Thoracic aorta (tissue), 2 donors: ENCODE measurements at regions not wholly inside any gene's neighbourhood (a gene's known extent, or its start where the extent isn't known, plus 50 kb on each side); places are given as distances from the start of the nearest gene placed in this dataset.

ENCODE experiments used
- ATAC-seq: fragments of 150-250 bp; one replicate; pipeline ENCODE4 v1.8.0; 2017; ENCODE audit warnings: low read depth; ENCODE audit not compliant: insufficient number of reproducible peaks, low FRiP score
- DNase-seq: peaks from one replicate; pipeline ENCODE4 v3.0.0-alpha.2; 2020; ENCODE audit warnings: low spot score
- H3K27ac ChIP-seq, 2 donors: fragments of 200-600 bp; sonication (generic); 1 replicate in 1 of 2; 2 replicates in 1 of 2; pipeline ENCODE4 v1.5.1; 2016; ENCODE audit warnings: mild to moderate bottlenecking in 2 of 2, moderate library complexity in 2 of 2
- H3K27me3 ChIP-seq: fragments of 200-600 bp; sonication (generic); replicated peaks from 2 replicates; pipeline ENCODE4 v1.6.0; 2016; ENCODE audit warnings: mild to moderate bottlenecking; ENCODE audit not compliant: insufficient read depth
- H3K36me3 ChIP-seq: fragments of 200-600 bp; sonication (generic); one replicate; pipeline ENCODE4 v1.5.1; 2016
- H3K4me1 ChIP-seq, 2 donors: fragments of 200-600 bp; sonication (generic); 1 replicate in 1 of 2; 2 replicates in 1 of 2; pipeline versions ENCODE4 v1.5.1 to v1.6.0; 2016; ENCODE audit warnings: low read depth in 2 of 2, mild to moderate bottlenecking in 1 of 2; ENCODE audit not compliant: control insufficient read depth in 1 of 2
- H3K4me3 ChIP-seq: fragments of 200-600 bp; sonication (generic); 2 replicates; pipeline ENCODE4 v1.5.1; 2016; ENCODE audit warnings: mild to moderate bottlenecking
- H3K9me3 ChIP-seq: fragments of 200-600 bp; sonication (generic); 2 replicates; pipeline ENCODE4 v1.5.1; 2016
- TF ChIP-seq, protein P1 (sequence below): fragments of 200-600 bp; sonication (generic); IDR thresholded peaks from one replicate; pipeline ENCODE4 v1.5.1; 2019; ENCODE audit warnings: antibody characterized with exemption

- Histone ChIP-seq H3K27me3 (no peaks in the 10 kb centered on the region), H3K27ac (no peak overlapping the region), H3K36me3 (no peaks in the 10 kb centered on the region), H3K4me3 (no peak overlapping the region), H3K9me3 (no peaks in the 10 kb centered on the region), H3K4me1 (no peaks in the 10 kb centered on the region)
- ATAC-seq = no peak
- DNase-seq = no peak
- TF ChIP-seq, protein P1, sequence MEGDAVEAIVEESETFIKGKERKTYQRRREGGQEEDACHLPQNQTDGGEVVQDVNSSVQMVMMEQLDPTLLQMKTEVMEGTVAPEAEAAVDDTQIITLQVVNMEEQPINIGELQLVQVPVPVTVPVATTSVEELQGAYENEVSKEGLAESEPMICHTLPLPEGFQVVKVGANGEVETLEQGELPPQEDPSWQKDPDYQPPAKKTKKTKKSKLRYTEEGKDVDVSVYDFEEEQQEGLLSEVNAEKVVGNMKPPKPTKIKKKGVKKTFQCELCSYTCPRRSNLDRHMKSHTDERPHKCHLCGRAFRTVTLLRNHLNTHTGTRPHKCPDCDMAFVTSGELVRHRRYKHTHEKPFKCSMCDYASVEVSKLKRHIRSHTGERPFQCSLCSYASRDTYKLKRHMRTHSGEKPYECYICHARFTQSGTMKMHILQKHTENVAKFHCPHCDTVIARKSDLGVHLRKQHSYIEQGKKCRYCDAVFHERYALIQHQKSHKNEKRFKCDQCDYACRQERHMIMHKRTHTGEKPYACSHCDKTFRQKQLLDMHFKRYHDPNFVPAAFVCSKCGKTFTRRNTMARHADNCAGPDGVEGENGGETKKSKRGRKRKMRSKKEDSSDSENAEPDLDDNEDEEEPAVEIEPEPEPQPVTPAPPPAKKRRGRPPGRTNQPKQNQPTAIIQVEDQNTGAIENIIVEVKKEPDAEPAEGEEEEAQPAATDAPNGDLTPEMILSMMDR = no peak
These were observed 172.9 kb upstream of the RUNX1 start for GRCh38 chr21:35222021-35222420.

GRCh38 chr21:35220301-35220700 lies 171.2 kb upstream of the RUNX1 start:
- no peaks in the 10 kb centered on the region for H3K9me3 ChIP-seq
- no peak overlapping the region for H3K27ac ChIP-seq
- no peaks in the 10 kb centered on the region for H3K36me3 ChIP-seq
- no peak overlapping the region for H3K4me3 ChIP-seq
- no peaks in the 10 kb centered on the region for H3K4me1 ChIP-seq
- no peak for ATAC-seq
- no peaks in the 10 kb centered on the region for H3K27me3 ChIP-seq
- DNase-seq = no peak
- TF ChIP-seq, protein P1 = no peak

- DNase-seq (no peak), ATAC-seq (no peak)
- Histone ChIP-seq H3K9me3 (no peaks in the 10 kb centered on the region), H3K36me3 (no peaks in the 10 kb centered on the region), H3K27ac (no peak overlapping the region), H3K4me1 (no peaks in the 10 kb centered on the region), H3K27me3 (no peaks in the 10 kb centered on the region), H3K4me3 (no peak overlapping the region)
- TF ChIP-seq, protein P1 = no peak
These were observed 170.6 kb upstream of the RUNX1 start for GRCh38 chr21:35219719-35220118.

DNA sequence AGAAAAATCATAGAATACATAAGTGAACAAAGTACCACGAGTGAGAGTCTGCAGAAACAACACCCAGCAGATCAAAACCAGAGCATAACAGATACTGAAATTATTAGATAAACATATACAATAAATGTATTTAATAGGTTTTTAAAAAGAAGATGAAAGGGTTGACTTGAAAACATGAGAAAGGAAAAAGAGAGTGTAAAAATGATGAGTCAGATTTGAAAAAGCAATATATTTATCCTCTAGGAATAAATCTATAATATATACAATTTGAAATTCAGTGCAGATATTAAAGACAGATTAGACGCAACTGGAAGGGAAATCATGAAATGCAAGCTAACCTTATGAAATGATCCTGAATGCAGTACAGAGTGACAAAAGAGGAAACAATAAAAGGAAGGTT lies 170.2 kb upstream of the RUNX1 start:
- H3K27ac ChIP-seq = no peak overlapping the region
- H3K27me3 ChIP-seq = no peaks in the 10 kb centered on the region
- H3K9me3 ChIP-seq = no peaks in the 10 kb centered on the region
- H3K4me1 ChIP-seq = no peaks in the 10 kb centered on the region
- DNase-seq = no peak
- no peak overlapping the region for H3K4me3 ChIP-seq
- no peak for ATAC-seq
- TF ChIP-seq, protein P1 = no peak
- H3K36me3 ChIP-seq = no peaks in the 10 kb centered on the region

- H3K9me3 ChIP-seq = no peaks in the 10 kb centered on the region
- no peaks in the 10 kb centered on the region for H3K27me3 ChIP-seq
- H3K27ac ChIP-seq = no peak overlapping the region
- no peaks in the 10 kb centered on the region for H3K4me1 ChIP-seq
- H3K36me3 ChIP-seq = no peaks in the 10 kb centered on the region
- no peak for ATAC-seq
- no peak overlapping the region for H3K4me3 ChIP-seq
- TF ChIP-seq, protein P1 = no peak
- DNase-seq = no peak
These were observed 168.5 kb upstream of the RUNX1 start for GRCh38 chr21:35217504-35218060.
